Neural progenitor cell (in vitro differentiated cells): ENCODE measurements at regions not wholly inside any gene's neighbourhood (a gene's known extent, or its start where the extent isn't known, plus 50 kb on each side); places are given as distances from the start of the nearest gene placed in this dataset.

ENCODE experiments used
- EZH2 ChIP-seq: fragments of 200-600 bp; sonication (generic); IDR thresholded peaks from 2 replicates; pipeline ENCODE4 v1.6.1; 2017; ENCODE audit warnings: antibody characterized with exemption, mild to moderate bottlenecking, moderate library complexity
- EZH2phosphoT487 ChIP-seq: fragments of 200-600 bp; sonication (generic); IDR thresholded peaks from 2 replicates; pipeline ENCODE4 v1.6.1; 2017; ENCODE audit warnings: antibody characterized with exemption
- TF ChIP-seq, protein P1 (sequence below): fragments of 200-600 bp; sonication (generic); IDR thresholded peaks from 2 replicates; pipeline ENCODE4 v1.5.1; 2017; ENCODE audit warnings: antibody characterized with exemption, mild to moderate bottlenecking

DNA sequence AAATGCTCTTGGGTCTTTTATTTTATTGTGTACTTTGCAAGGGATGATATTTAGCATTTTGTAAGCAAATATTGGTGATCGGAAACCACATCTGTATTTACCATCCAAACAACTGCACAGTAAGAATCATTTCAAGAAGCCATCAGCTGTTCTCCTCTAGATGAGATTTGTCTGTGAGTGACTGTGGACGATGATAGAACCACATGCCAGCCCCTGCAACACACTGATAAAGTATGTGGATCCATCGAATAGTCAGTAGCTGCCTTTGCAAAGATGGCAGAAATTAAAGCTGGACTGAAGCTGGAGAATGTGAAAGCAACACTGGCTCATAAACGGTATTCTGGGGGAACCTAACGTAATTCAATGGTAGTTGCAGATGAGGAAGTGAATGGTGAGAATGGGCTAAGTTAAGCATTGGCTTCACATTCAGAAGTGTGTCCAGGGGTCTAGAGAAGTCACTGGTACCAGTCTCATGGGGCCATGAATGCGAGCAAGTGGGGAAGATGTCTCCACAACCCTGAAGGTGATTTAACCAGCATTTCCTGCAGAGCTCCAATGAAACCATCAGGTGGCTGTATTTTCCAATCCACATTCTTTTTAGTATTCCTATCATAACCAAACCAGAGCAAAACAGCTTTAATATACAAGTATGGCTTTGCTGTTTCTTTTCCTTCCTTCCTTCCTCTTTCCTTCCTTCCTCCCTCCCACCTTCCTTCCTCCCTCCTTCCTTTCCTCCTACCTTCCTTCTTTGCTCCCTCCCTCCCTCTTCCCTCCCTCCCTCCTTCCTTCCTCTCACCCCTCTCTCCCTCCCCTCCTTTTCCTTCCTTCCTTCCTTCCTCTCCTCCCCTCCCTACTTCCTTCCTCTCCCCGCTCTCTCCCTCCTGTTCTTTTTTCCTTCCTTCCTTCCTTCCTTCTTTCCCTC, 169.4 kb downstream of the ABCA8 start:
- TF ChIP-seq, protein P1, sequence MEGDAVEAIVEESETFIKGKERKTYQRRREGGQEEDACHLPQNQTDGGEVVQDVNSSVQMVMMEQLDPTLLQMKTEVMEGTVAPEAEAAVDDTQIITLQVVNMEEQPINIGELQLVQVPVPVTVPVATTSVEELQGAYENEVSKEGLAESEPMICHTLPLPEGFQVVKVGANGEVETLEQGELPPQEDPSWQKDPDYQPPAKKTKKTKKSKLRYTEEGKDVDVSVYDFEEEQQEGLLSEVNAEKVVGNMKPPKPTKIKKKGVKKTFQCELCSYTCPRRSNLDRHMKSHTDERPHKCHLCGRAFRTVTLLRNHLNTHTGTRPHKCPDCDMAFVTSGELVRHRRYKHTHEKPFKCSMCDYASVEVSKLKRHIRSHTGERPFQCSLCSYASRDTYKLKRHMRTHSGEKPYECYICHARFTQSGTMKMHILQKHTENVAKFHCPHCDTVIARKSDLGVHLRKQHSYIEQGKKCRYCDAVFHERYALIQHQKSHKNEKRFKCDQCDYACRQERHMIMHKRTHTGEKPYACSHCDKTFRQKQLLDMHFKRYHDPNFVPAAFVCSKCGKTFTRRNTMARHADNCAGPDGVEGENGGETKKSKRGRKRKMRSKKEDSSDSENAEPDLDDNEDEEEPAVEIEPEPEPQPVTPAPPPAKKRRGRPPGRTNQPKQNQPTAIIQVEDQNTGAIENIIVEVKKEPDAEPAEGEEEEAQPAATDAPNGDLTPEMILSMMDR: no peak
- TF ChIP-seq EZH2 (no peak), EZH2phosphoT487 (no peak)
